B cell (primary cell): ENCODE measurements at regions not wholly inside any gene's neighbourhood (a gene's known extent, or its start where the extent isn't known, plus 50 kb on each side); places are given as distances from the start of the nearest gene placed in this dataset.

Experiments
- ATAC-seq: fragments of 200-7000 bp; cut with Tn5 transposase; one replicate; pipeline ENCODE4 v1.10.0; 2021; ENCODE audit warnings: low read depth, mild to moderate bottlenecking, moderate number of reproducible peaks, moderate library complexity
- CTCF ChIA-PET: fragments of 350-600 bp; sonication (Branson Sonifier 250); formaldehyde crosslinking; loops from one replicate; lab custom pipeline; 2021; ENCODE audit warnings: antibody characterized with exemption, inconsistent platforms; lab: Charles Lee
- POLR2A ChIA-PET: fragments of 350-600 bp; sonication (Branson Sonifier 250); formaldehyde crosslinking; loops from one replicate; lab custom pipeline; 2021; ENCODE audit warnings: antibody characterized with exemption; lab: Charles Lee
- DNase-seq: peaks from one replicate; pipeline ENCODE4 v3.0.0; 2013
- H2AFZ ChIP-seq: 2 replicates; pipeline ENCODE4 v1.6.1; 2012; ENCODE audit warnings: mild to moderate bottlenecking, low read depth, low read length; ENCODE audit not compliant: insufficient read depth, poor library complexity, severe bottlenecking
- H3K27ac ChIP-seq, 2 donors: 1 replicate in 1 of 2; 2 replicates in 1 of 2; pipeline ENCODE4 v1.5.1; 2012 to 2013; ENCODE audit warnings: low read length in 2 of 2, mild to moderate bottlenecking in 2 of 2, moderate library complexity in 1 of 2
- H3K27me3 ChIP-seq, 4 experiments: fragments of 200-600 bp in 1 of 4; sonication (generic) in 1 of 4; replicated peaks in 1 of 4; 1 replicate in 2 of 4; 2 replicates in 2 of 4; pipeline versions ENCODE4 v1.6.1 to v1.7.0; 2013 to 2016; ENCODE audit warnings: low read length in 3 of 4, mild to moderate bottlenecking in 2 of 4, mixed read lengths in 1 of 4, moderate library complexity in 1 of 4; ENCODE audit not compliant: insufficient read depth in 4 of 4, control insufficient read depth in 3 of 4; ENCODE audit errors: control extremely low read depth in 1 of 4
- H3K36me3 ChIP-seq, 2 experiments: replicated peaks in 1 of 2; 1 replicate in 1 of 2; 2 replicates in 1 of 2; pipeline versions ENCODE4 v1.6.1 to v1.7.1; 2013; ENCODE audit warnings: low read length in 1 of 2; ENCODE audit not compliant: insufficient read depth in 2 of 2, control insufficient read depth in 1 of 2; ENCODE audit errors: control extremely low read depth in 1 of 2, extremely low read depth in 1 of 2
- H3K4me1 ChIP-seq, 2 donors: fragments of 200-600 bp in 1 of 2; sonication (generic) in 1 of 2; 1 replicate in 1 of 2; 2 replicates in 1 of 2; pipeline versions ENCODE4 v1.5.1 to v1.6.1; 2013 to 2017; ENCODE audit warnings: low read length in 2 of 2; ENCODE audit not compliant: control insufficient read depth in 2 of 2, insufficient read depth in 2 of 2
- H3K4me2 ChIP-seq: replicated peaks from 2 replicates; pipeline ENCODE3; 2012; ENCODE audit warnings: mild to moderate bottlenecking, low read depth, low read length; ENCODE audit not compliant: poor library complexity, severe bottlenecking
- H3K4me3 ChIP-seq, 5 experiments: fragments of 200-600 bp in 1 of 5; sonication (generic) in 1 of 5; 1 replicate in 3 of 5; 2 replicates in 2 of 5; pipeline versions ENCODE4 v1.5.1 to v1.7.0; 2011 to 2016; ENCODE audit warnings: low read length in 4 of 5, mild to moderate bottlenecking in 4 of 5, low read depth in 2 of 5, control low read depth in 1 of 5, moderate library complexity in 1 of 5; ENCODE audit not compliant: insufficient read depth in 1 of 5; ENCODE audit errors: control extremely low read depth in 1 of 5, extremely low read depth in 1 of 5
- H3K79me2 ChIP-seq: fragments of 200-600 bp; sonication (generic); one replicate; pipeline ENCODE4 v1.6.0; 2016; ENCODE audit warnings: low read length; ENCODE audit not compliant: control insufficient read depth, insufficient read depth
- H3K9ac ChIP-seq: fragments of 200-600 bp; sonication (generic); 2 replicates; pipeline ENCODE4 v1.6.1; 2017; ENCODE audit warnings: mild to moderate bottlenecking, low read length, moderate library complexity
- H3K9me3 ChIP-seq, 3 donors: one replicate each; pipeline versions ENCODE4 v1.6.1 to v1.7.1; 2013; ENCODE audit warnings: low read length in 2 of 3; ENCODE audit not compliant: control insufficient read depth in 2 of 3, insufficient read depth in 1 of 3; ENCODE audit errors: control extremely low read depth in 1 of 3
- H4K20me1 ChIP-seq: 2 replicates; pipeline ENCODE4 v1.6.0; 2012; ENCODE audit warnings: mild to moderate bottlenecking, low read length; ENCODE audit not compliant: insufficient read depth, control insufficient read depth, poor library complexity, severe bottlenecking
- H3K27ac Mint-ChIP-seq: one replicate; pipeline ENCODE4 v1.8.0; 2021; ENCODE audit warnings: mixed read lengths
- H3K27me3 Mint-ChIP-seq: one replicate; pipeline ENCODE4 v1.8.0; 2021; ENCODE audit warnings: mixed read lengths
- H3K4me1 Mint-ChIP-seq: one replicate; pipeline ENCODE4 v1.8.0; 2021; ENCODE audit warnings: mixed read lengths
- H3K4me3 Mint-ChIP-seq: one replicate; pipeline ENCODE4 v1.8.0; 2021; ENCODE audit warnings: mixed read lengths
- H3K9me3 Mint-ChIP-seq: one replicate; pipeline ENCODE4 v1.8.0; 2022; ENCODE audit warnings: mixed read lengths; ENCODE audit not compliant: insufficient read depth
- CTCF ChIP-seq: fragments of 200-600 bp; IDR thresholded peaks from one replicate; pipeline ENCODE4 v1.8.0; 2022; ENCODE audit warnings: antibody characterized with exemption, mild to moderate bottlenecking
- EZH2 ChIP-seq: IDR thresholded peaks from 2 replicates; pipeline ENCODE4 v1.6.1; 2012; ENCODE audit warnings: borderline replicate concordance, low read depth, mild to moderate bottlenecking, moderate library complexity, low read length; ENCODE audit not compliant: insufficient read depth, poor library complexity, severe bottlenecking
- WGBS: methylation state at CpG from one replicate; pipeline ENCODE4 v1.1.5; 2013; ENCODE audit warnings: missing lambda C conversion rate; ENCODE audit not compliant: insufficient coverage; 5-methylcytosine and 5-hydroxymethylcytosine counted together
- intact Hi-C: fragments of 100-400 bp; cut with micrococcal nuclease; formaldehyde crosslinking; loops from one replicate; pipeline ENCODE4 v1.10.0; 2022

- Histone ChIP-seq H3K4me2 (no peak overlapping the region), H3K4me3 (no peak overlapping the region), H3K79me2 (no peaks in the 10 kb centered on the region), H3K36me3 (no peaks in the 10 kb centered on the region), H3K9me3 (peaks cover 4 to 21% (median 18%) of the 10 kb centered on the region in 3 donors), H4K20me1 (no peaks in the 10 kb centered on the region), H3K4me1 (peaks cover 12 to 13% of the 10 kb centered on the region in 2 donors), H3K27ac (no peak overlapping the region), H2AFZ (no peak overlapping the region), H3K27me3 (no peaks in the 10 kb centered on the region), H3K9ac (no peak overlapping the region)
- CTCF ChIA-PET, result no interaction called here
- intact Hi-C loops, result no loop called here
- POLR2A ChIA-PET, result no interaction called here
- no peak for DNase-seq
- H3K27me3 Mint-ChIP-seq, result peaks cover 12% of the 10 kb centered on the region
- no peak for ATAC-seq
- TF ChIP-seq EZH2 (no peak), CTCF (no peak)
- H3K4me3 Mint-ChIP-seq, result no peak overlapping the region
- H3K27ac Mint-ChIP-seq, result no peak overlapping the region
- H3K9me3 Mint-ChIP-seq, result peaks cover 12% of the 10 kb centered on the region
- peaks cover 12% of the 10 kb centered on the region for H3K4me1 Mint-ChIP-seq
- WGBS, result 50% methylated on average over 1 of the region's 2 CpGs
Observed at GRCh38 chr2:7837237-7837760, 844.6 kb upstream of the ID2 start.

GRCh38 chr2:7838669-7839068, 843.2 kb upstream of the ID2 start:
- Mint-ChIP-seq H3K27ac (no peak overlapping the region), H3K4me3 (no peak overlapping the region), H3K9me3 (peaks cover 17% of the 10 kb centered on the region), H3K4me1 (peaks cover 12% of the 10 kb centered on the region), H3K27me3 (peaks cover 9% of the 10 kb centered on the region)
- Histone ChIP-seq H2AFZ (no peak overlapping the region), H4K20me1 (no peaks in the 10 kb centered on the region), H3K79me2 (no peaks in the 10 kb centered on the region), H3K27me3 (no peaks in the 10 kb centered on the region), H3K9me3 (peaks cover 4 to 21% (median 18%) of the 10 kb centered on the region in 3 donors), H3K4me1 (peaks cover 12 to 13% of the 10 kb centered on the region in 2 donors), H3K9ac (no peak overlapping the region), H3K4me3 (no peak overlapping the region), H3K27ac (no peak overlapping the region), H3K36me3 (no peaks in the 10 kb centered on the region), H3K4me2 (no peak overlapping the region)
- 90% methylated on average over 1 of the region's 4 CpGs for WGBS
- CTCF ChIA-PET, result no interaction called here
- ATAC-seq (no peak), DNase-seq (no peak)
- POLR2A ChIA-PET, result no interaction called here
- TF ChIP-seq CTCF (no peak), EZH2 (no peak)
- intact Hi-C loops, result no loop called here
